Esophagus squamous epithelium (tissue), 4 donors: ENCODE measurements at regions not wholly inside any gene's neighbourhood (a gene's known extent, or its start where the extent isn't known, plus 50 kb on each side); places are given as distances from the start of the nearest gene placed in this dataset.

ENCODE experiments used
- CTCF ChIP-seq, 6 experiments: fragments of 450-650 bp in 4 of 6; fragments of 200-600 bp in 2 of 6; sonication (generic) in 2 of 6; IDR thresholded peaks; one replicate each; pipeline ENCODE4 v1.5.1; 2016 to 2019; ENCODE audit warnings: antibody characterized with exemption in 6 of 6, mild to moderate bottlenecking in 4 of 6, moderate library complexity in 4 of 6
- POLR2A ChIP-seq, 4 donors: fragments of 450-650 bp; IDR thresholded peaks; one replicate each; pipeline ENCODE4 v1.6.1; 2017; ENCODE audit warnings: antibody characterized with exemption in 4 of 4, mild to moderate bottlenecking in 4 of 4, moderate library complexity in 3 of 4

- TF ChIP-seq POLR2A (IDR thresholded peaks at IDR 0.05) (no peak), CTCF (IDR thresholded peaks at IDR 0.05) (no peak)
Observed at GRCh38 chr6:126123226-126123625, 136.9 kb downstream of the TRMT11 start.
